ENCODE measurements at regions not wholly inside any gene's neighbourhood (a gene's known extent, or its start where the extent isn't known, plus 50 kb on each side); places are given as distances from the start of the nearest gene placed in this dataset.

- Histone ChIP-seq H3K27me3 (replicated peaks; ENCODE audit: insufficient read depth) (no peaks in the 10 kb centered on the region), H3K4me2 (ENCODE audit: unreplicated experiment) (no peak overlapping the region), H3K9me3 (ENCODE audit: low read depth) (no peaks in the 10 kb centered on the region), H3K27ac (no peak overlapping the region), H3K9me2 (ENCODE audit: insufficient read depth) (no peaks in the 10 kb centered on the region), H3K4me3 (no peak overlapping the region), H3K4me1 (ENCODE audit: insufficient read depth) (no peaks in the 10 kb centered on the region), H3F3A (ENCODE audit: insufficient read depth) (no peaks in the 10 kb centered on the region), H2AFZ (no peak overlapping the region), H3K79me2 (ENCODE audit: insufficient read depth) (no peaks in the 10 kb centered on the region), H3K9ac (no peak overlapping the region), H3K36me3 (ENCODE audit: low read depth) (no peaks in the 10 kb centered on the region), H4K20me1 (ENCODE audit: insufficient read depth) (no peaks in the 10 kb centered on the region)
- no peak for TF ChIP-seq EZH2 (IDR thresholded peaks at IDR 0.05; ENCODE audit: insufficient read depth, poor library complexity, severe bottlenecking)
- no peak for TF ChIP-seq EZH2phosphoT487 (IDR thresholded peaks at IDR 0.05; ENCODE audit: insufficient read depth, low read depth)
- WGBS, 2 experiments (ENCODE audit: low coverage in 1 of 2, low lambda C conversion rate in 2 of 2, missing lambda C conversion rate in 2 of 2) = 96 to 97% methylated on average over 2 of the region's 2 CpGs
- no peak for DNase-seq
- in situ Hi-C loops (cut with MboI) = no loop called here
Measured at GRCh38 chr9:116045083-116045482, 108.5 kb upstream of the PAPPA start.

- Histone ChIP-seq H3K9ac (no peak overlapping the region), H3K79me2 (ENCODE audit: insufficient read depth) (no peaks in the 10 kb centered on the region), H4K20me1 (ENCODE audit: insufficient read depth) (no peaks in the 10 kb centered on the region), H3K27ac (no peak overlapping the region), H3K36me3 (ENCODE audit: low read depth) (no peaks in the 10 kb centered on the region), H3K4me3 (no peak overlapping the region), H2AFZ (no peak overlapping the region), H3K27me3 (replicated peaks; ENCODE audit: insufficient read depth) (no peaks in the 10 kb centered on the region), H3K4me2 (ENCODE audit: unreplicated experiment) (no peak overlapping the region), H3K9me3 (ENCODE audit: low read depth) (no peaks in the 10 kb centered on the region), H3K4me1 (ENCODE audit: insufficient read depth) (no peaks in the 10 kb centered on the region), H3K9me2 (ENCODE audit: insufficient read depth) (no peaks in the 10 kb centered on the region), H3F3A (ENCODE audit: insufficient read depth) (no peaks in the 10 kb centered on the region)
- no peak for DNase-seq
- 62 to 69% methylated on average over 2 of the region's 2 CpGs for WGBS, 2 experiments (ENCODE audit: low coverage in 1 of 2, low lambda C conversion rate in 2 of 2, missing lambda C conversion rate in 2 of 2)
- TF ChIP-seq EZH2phosphoT487 (IDR thresholded peaks at IDR 0.05; ENCODE audit: insufficient read depth, low read depth) = no peak
- TF ChIP-seq EZH2 (IDR thresholded peaks at IDR 0.05; ENCODE audit: insufficient read depth, poor library complexity, severe bottlenecking) = no peak
- in situ Hi-C loops (cut with MboI) = no loop called here
Measured at GRCh38 chr9:116048081-116048480, 105.5 kb upstream of the PAPPA start.

DNA sequence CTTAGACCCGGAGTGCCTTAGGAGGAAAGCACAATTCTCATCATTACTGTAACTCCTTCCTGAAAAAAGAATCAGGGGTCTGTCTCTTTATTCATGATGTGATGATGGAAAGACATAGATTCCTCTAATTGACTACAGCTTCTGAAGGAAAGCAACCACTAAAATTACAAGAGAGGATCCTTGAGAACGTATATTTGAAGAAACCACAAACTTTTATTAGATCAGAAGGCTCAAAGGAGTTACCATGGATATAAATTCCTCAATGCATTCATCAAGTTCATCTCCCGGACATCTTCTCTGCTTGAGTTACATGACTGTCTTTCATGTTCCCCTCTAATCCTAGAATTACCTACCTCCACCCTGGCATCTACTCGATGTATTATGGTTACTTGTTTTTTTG, 104.1 kb upstream of the PAPPA start:
- H3K9me3 ChIP-seq (ENCODE audit: low read depth) = no peaks in the 10 kb centered on the region
- no peak overlapping the region for H3K27ac ChIP-seq
- no peaks in the 10 kb centered on the region for H3F3A ChIP-seq (ENCODE audit: insufficient read depth)
- no peaks in the 10 kb centered on the region for H3K36me3 ChIP-seq (ENCODE audit: low read depth)
- H3K27me3 ChIP-seq (replicated peaks; ENCODE audit: insufficient read depth) = no peaks in the 10 kb centered on the region
- no peaks in the 10 kb centered on the region for H3K79me2 ChIP-seq (ENCODE audit: insufficient read depth)
- H3K9me2 ChIP-seq (ENCODE audit: insufficient read depth) = no peaks in the 10 kb centered on the region
- no peak overlapping the region for H3K4me2 ChIP-seq (ENCODE audit: unreplicated experiment)
- DNase-seq = no peak
- no peak for TF ChIP-seq EZH2phosphoT487 (IDR thresholded peaks at IDR 0.05; ENCODE audit: insufficient read depth, low read depth)
- no peak for TF ChIP-seq EZH2 (IDR thresholded peaks at IDR 0.05; ENCODE audit: insufficient read depth, poor library complexity, severe bottlenecking)
- in situ Hi-C loops (cut with MboI) = no loop called here
- H4K20me1 ChIP-seq (ENCODE audit: insufficient read depth) = no peaks in the 10 kb centered on the region
- 60 to 65% methylated on average over 4 of the region's 4 CpGs for WGBS, 2 experiments (ENCODE audit: low coverage in 1 of 2, low lambda C conversion rate in 2 of 2, missing lambda C conversion rate in 2 of 2)
- H2AFZ ChIP-seq = no peak overlapping the region
- no peak overlapping the region for H3K9ac ChIP-seq
- no peak overlapping the region for H3K4me3 ChIP-seq
- H3K4me1 ChIP-seq (ENCODE audit: insufficient read depth) = no peaks in the 10 kb centered on the region

DNA sequence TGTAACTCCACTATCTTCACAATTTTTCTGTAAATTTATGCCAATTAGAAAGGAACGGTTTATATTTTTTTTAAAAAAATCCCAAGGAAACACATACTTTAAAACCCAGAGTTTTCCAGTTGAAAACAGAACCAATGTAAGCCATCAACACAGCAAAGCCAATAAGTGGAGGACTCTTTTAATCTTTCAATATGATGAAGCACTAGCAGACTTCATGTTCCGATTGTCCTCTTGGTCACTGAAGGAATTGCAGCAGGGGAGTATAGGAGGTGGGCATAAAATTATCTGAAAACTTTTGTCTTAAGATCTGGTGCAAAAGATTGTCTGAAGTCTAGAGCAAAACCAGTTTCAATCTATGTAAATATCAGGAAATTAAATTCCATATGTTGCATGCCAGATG, 102.1 kb upstream of the PAPPA start:
- H3K79me2 ChIP-seq (ENCODE audit: insufficient read depth) = no peaks in the 10 kb centered on the region
- no peaks in the 10 kb centered on the region for H3K9me2 ChIP-seq (ENCODE audit: insufficient read depth)
- TF ChIP-seq EZH2phosphoT487 (IDR thresholded peaks at IDR 0.05; ENCODE audit: insufficient read depth, low read depth) = no peak
- TF ChIP-seq EZH2 (IDR thresholded peaks at IDR 0.05; ENCODE audit: insufficient read depth, poor library complexity, severe bottlenecking) = no peak
- H3K36me3 ChIP-seq (ENCODE audit: low read depth) = no peaks in the 10 kb centered on the region
- H3K9me3 ChIP-seq (ENCODE audit: low read depth) = peaks cover 3% of the 10 kb centered on the region
- no peaks in the 10 kb centered on the region for H3K27me3 ChIP-seq (replicated peaks; ENCODE audit: insufficient read depth)
- H3K27ac ChIP-seq = no peak overlapping the region
- in situ Hi-C loops (cut with MboI) = no loop called here
- no peak for DNase-seq
- no peak overlapping the region for H3K4me3 ChIP-seq
- H2AFZ ChIP-seq = no peak overlapping the region
- no peaks in the 10 kb centered on the region for H3K4me1 ChIP-seq (ENCODE audit: insufficient read depth)
- peaks cover 8% of the 10 kb centered on the region; the same call in 1 of the 2 replicates for H3F3A ChIP-seq (ENCODE audit: insufficient read depth)
- WGBS, 2 experiments (ENCODE audit: low coverage in 1 of 2, low lambda C conversion rate in 2 of 2, missing lambda C conversion rate in 2 of 2) = 93 to 97% methylated on average over 2 of the region's 2 CpGs
- no peak overlapping the region for H3K4me2 ChIP-seq (ENCODE audit: unreplicated experiment)
- H3K9ac ChIP-seq = no peak overlapping the region
- no peaks in the 10 kb centered on the region for H4K20me1 ChIP-seq (ENCODE audit: insufficient read depth)

DNA sequence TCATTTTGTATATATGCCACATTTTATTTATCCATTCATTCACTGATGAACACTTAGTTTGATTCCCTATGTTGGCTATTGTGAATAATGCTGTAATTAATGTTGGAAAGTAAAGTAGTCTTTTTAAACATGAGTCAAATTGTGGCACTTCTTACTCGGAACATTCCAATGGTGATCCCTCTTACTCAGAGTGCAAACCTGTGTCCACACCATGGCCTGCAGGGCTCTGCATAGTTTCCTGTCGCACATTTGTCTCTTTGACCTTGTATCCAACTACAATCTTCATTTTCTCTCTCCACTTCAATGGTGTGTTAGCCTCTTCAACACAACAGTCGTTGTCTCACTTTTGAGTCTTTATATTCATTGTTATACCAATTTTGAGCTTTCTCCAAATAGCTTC, 98.1 kb upstream of the PAPPA start:
- no peaks in the 10 kb centered on the region for H3K79me2 ChIP-seq (ENCODE audit: insufficient read depth)
- peaks cover 3% of the 10 kb centered on the region for H3K9me3 ChIP-seq (ENCODE audit: low read depth)
- peaks cover 11% of the 10 kb centered on the region for H3F3A ChIP-seq (ENCODE audit: insufficient read depth)
- H3K36me3 ChIP-seq (ENCODE audit: low read depth) = no peaks in the 10 kb centered on the region
- no peak overlapping the region for H3K9ac ChIP-seq
- H3K27me3 ChIP-seq (replicated peaks; ENCODE audit: insufficient read depth) = no peaks in the 10 kb centered on the region
- H3K9me2 ChIP-seq (ENCODE audit: insufficient read depth) = no peaks in the 10 kb centered on the region
- no peak overlapping the region for H3K27ac ChIP-seq
- H3K4me3 ChIP-seq = no peak overlapping the region
- WGBS, 2 experiments (ENCODE audit: low coverage in 1 of 2, low lambda C conversion rate in 2 of 2, missing lambda C conversion rate in 2 of 2) = 45 to 46% methylated on average over 3 of the region's 3 CpGs
- TF ChIP-seq EZH2phosphoT487 (IDR thresholded peaks at IDR 0.05; ENCODE audit: insufficient read depth, low read depth) (no peak), EZH2 (IDR thresholded peaks at IDR 0.05; ENCODE audit: insufficient read depth, poor library complexity, severe bottlenecking) (no peak)
- H3K4me1 ChIP-seq (ENCODE audit: insufficient read depth) = peaks cover 5% of the 10 kb centered on the region; the same call in 1 of the 2 replicates
- no peaks in the 10 kb centered on the region for H4K20me1 ChIP-seq (ENCODE audit: insufficient read depth)
- peak; percentile 16 for DNase-seq
- in situ Hi-C loops (cut with MboI) = no loop called here
- no peak overlapping the region for H2AFZ ChIP-seq
- H3K4me2 ChIP-seq (ENCODE audit: unreplicated experiment) = no peak overlapping the region
